Liver (tissue), 8 donors: ENCODE measurements at regions not wholly inside any gene's neighbourhood (a gene's known extent, or its start where the extent isn't known, plus 50 kb on each side); places are given as distances from the start of the nearest gene placed in this dataset.

ENCODE experiments used
- DNase-seq: peaks from one replicate; pipeline ENCODE4 v3.0.0-alpha.2; 2017; ENCODE audit warnings: low spot score
- H3K27ac ChIP-seq, 2 donors: one replicate each; pipeline ENCODE4 v1.7.0; 2013; ENCODE audit warnings: inconsistent platforms in 2 of 2, low read length in 2 of 2, control low read depth in 1 of 2, low read depth in 1 of 2, mild to moderate bottlenecking in 1 of 2
- H3K27me3 ChIP-seq, 4 donors: one replicate each; pipeline versions ENCODE4 v1.6.1 to v1.7.0; 2013; ENCODE audit warnings: low read length in 3 of 4, inconsistent platforms in 1 of 4, mild to moderate bottlenecking in 1 of 4, moderate library complexity in 1 of 4; ENCODE audit not compliant: control insufficient read depth in 4 of 4, insufficient read depth in 4 of 4
- H3K36me3 ChIP-seq, 4 donors: one replicate each; pipeline versions ENCODE4 v1.6.1 to v1.7.0; 2013; ENCODE audit warnings: low read length in 3 of 4, mild to moderate bottlenecking in 3 of 4, low read depth in 1 of 4, moderate library complexity in 1 of 4; ENCODE audit not compliant: control insufficient read depth in 4 of 4, insufficient read depth in 3 of 4
- H3K4me1 ChIP-seq, 4 donors: one replicate each; pipeline versions ENCODE4 v1.6.1 to v1.7.0; 2013; ENCODE audit warnings: low read length in 3 of 4, mild to moderate bottlenecking in 3 of 4, moderate library complexity in 1 of 4; ENCODE audit not compliant: control insufficient read depth in 4 of 4, insufficient read depth in 4 of 4
- H3K4me3 ChIP-seq, 3 donors: one replicate each; pipeline versions ENCODE4 v1.6.1 to v1.7.0; 2013; ENCODE audit warnings: low read length in 3 of 3, control low read depth in 1 of 3, low read depth in 1 of 3, mild to moderate bottlenecking in 1 of 3
- H3K9ac ChIP-seq, 2 donors: one replicate each; pipeline ENCODE4 v1.7.0; 2013; ENCODE audit warnings: low read length in 2 of 2, mild to moderate bottlenecking in 2 of 2, moderate library complexity in 2 of 2, control low read depth in 1 of 2, low read depth in 1 of 2
- H3K9me3 ChIP-seq, 4 donors: one replicate each; pipeline versions ENCODE4 v1.6.1 to v1.7.0; 2013; ENCODE audit warnings: low read length in 3 of 4; ENCODE audit not compliant: control insufficient read depth in 4 of 4
- ATF3 ChIP-seq: IDR thresholded peaks from 2 replicates; pipeline ENCODE4 v1.6.1; 2016; ENCODE audit warnings: antibody characterized with exemption
- EGR1 ChIP-seq, 2 donors: IDR thresholded peaks; 2 replicates each; pipeline ENCODE4 v1.6.1; 2016 to 2018; ENCODE audit warnings: antibody characterized with exemption in 2 of 2, low read depth in 2 of 2
- FOXA1 ChIP-seq: IDR thresholded peaks from 2 replicates; pipeline ENCODE4 v1.6.1; 2016; ENCODE audit warnings: antibody characterized with exemption
- FOXA2 ChIP-seq: IDR thresholded peaks from 2 replicates; pipeline ENCODE4 v1.6.1; 2016; ENCODE audit warnings: antibody characterized with exemption
- GABPA ChIP-seq, 2 donors: IDR thresholded peaks in 1 of 2; conservative IDR thresholded peaks in 1 of 2; 2 replicates each; pipeline ENCODE4 v1.6.1; 2016; ENCODE audit warnings: antibody characterized with exemption in 2 of 2, mild to moderate bottlenecking in 1 of 2, moderate library complexity in 1 of 2
- HNF4A ChIP-seq, 2 donors: conservative IDR thresholded peaks; 2 replicates each; pipeline ENCODE4 v1.6.1; 2016; ENCODE audit warnings: antibody characterized with exemption in 2 of 2, mild to moderate bottlenecking in 2 of 2
- HNF4G ChIP-seq: IDR thresholded peaks from 2 replicates; pipeline ENCODE4 v1.6.1; 2016; ENCODE audit warnings: antibody characterized with exemption
- JUND ChIP-seq, 2 donors: IDR thresholded peaks; 2 replicates each; pipeline ENCODE4 v1.6.1; 2016; ENCODE audit warnings: antibody characterized with exemption in 2 of 2
- NR2F2 ChIP-seq: IDR thresholded peaks from 2 replicates; pipeline ENCODE4 v1.6.1; 2016; ENCODE audit warnings: antibody characterized with exemption
- RAD21 ChIP-seq, 2 donors: IDR thresholded peaks; 2 replicates each; pipeline ENCODE4 v1.6.1; 2016; ENCODE audit warnings: antibody characterized with exemption in 2 of 2, mild to moderate bottlenecking in 2 of 2
- RXRA ChIP-seq, 2 donors: IDR thresholded peaks; 2 replicates each; pipeline ENCODE4 v1.6.1; 2017 to 2018; ENCODE audit warnings: antibody characterized with exemption in 2 of 2, mild to moderate bottlenecking in 1 of 2
- SP1 ChIP-seq: IDR thresholded peaks from 2 replicates; pipeline ENCODE4 v1.6.1; 2018; ENCODE audit warnings: antibody characterized with exemption, mild to moderate bottlenecking
- TAF1 ChIP-seq: conservative IDR thresholded peaks from 2 replicates; pipeline ENCODE4 v1.6.1; 2016; ENCODE audit warnings: antibody characterized with exemption, mild to moderate bottlenecking
- YY1 ChIP-seq: IDR thresholded peaks from 2 replicates; pipeline ENCODE4 v1.6.1; 2016; ENCODE audit warnings: antibody characterized with exemption, mild to moderate bottlenecking
- ZBTB33 ChIP-seq: IDR thresholded peaks from 2 replicates; pipeline ENCODE4 v1.6.1; 2016; ENCODE audit warnings: antibody characterized with exemption
- WGBS: extraction: QIAGEN DNeasy Blood & Tissue Kit; methylation state at CpG from one replicate; pipeline ENCODE4 v1.1.7; 2013; 5-methylcytosine and 5-hydroxymethylcytosine counted together
- TF ChIP-seq, protein P1 (sequence below): IDR thresholded peaks from 2 replicates; pipeline ENCODE4 v1.6.1; 2016; ENCODE audit warnings: antibody characterized with exemption, mild to moderate bottlenecking
- TF ChIP-seq, protein P2 (sequence below): fragments of 150-350 bp; IDR thresholded peaks from 2 replicates; pipeline ENCODE4 v1.5.1; 2017; ENCODE audit warnings: improper control_type of control experiment, low read depth, low read length; ENCODE audit not compliant: missing input control
- donor health status: healthy.
- donor health status: healthy.
- donor health status: healthy.
- donor health status: healthy.
- donor health status: healthy.

- no peak for DNase-seq
- 58% methylated on average over 2 of the region's 2 CpGs for WGBS
- Histone ChIP-seq H3K4me3 (no peak overlapping the region), H3K27ac (no peak overlapping the region), H3K4me1 (no peaks in the 10 kb centered on the region), H3K27me3 (no peaks in the 10 kb centered on the region), H3K36me3 (no peaks in the 10 kb centered on the region), H3K9ac (no peak overlapping the region), H3K9me3 (peaks cover 0 to 4% (median 1%) of the 10 kb centered on the region in 4 donors)
- no peak for TF ChIP-seq GABPA (IDR thresholded peaks at IDR 0.05 in 1 of 2, conservative IDR thresholded peaks at IDR 0.05 in 1 of 2)
- TF ChIP-seq TAF1: no peak
- TF ChIP-seq ATF3: no peak
- no peak for TF ChIP-seq SP1
- TF ChIP-seq, protein P1, sequence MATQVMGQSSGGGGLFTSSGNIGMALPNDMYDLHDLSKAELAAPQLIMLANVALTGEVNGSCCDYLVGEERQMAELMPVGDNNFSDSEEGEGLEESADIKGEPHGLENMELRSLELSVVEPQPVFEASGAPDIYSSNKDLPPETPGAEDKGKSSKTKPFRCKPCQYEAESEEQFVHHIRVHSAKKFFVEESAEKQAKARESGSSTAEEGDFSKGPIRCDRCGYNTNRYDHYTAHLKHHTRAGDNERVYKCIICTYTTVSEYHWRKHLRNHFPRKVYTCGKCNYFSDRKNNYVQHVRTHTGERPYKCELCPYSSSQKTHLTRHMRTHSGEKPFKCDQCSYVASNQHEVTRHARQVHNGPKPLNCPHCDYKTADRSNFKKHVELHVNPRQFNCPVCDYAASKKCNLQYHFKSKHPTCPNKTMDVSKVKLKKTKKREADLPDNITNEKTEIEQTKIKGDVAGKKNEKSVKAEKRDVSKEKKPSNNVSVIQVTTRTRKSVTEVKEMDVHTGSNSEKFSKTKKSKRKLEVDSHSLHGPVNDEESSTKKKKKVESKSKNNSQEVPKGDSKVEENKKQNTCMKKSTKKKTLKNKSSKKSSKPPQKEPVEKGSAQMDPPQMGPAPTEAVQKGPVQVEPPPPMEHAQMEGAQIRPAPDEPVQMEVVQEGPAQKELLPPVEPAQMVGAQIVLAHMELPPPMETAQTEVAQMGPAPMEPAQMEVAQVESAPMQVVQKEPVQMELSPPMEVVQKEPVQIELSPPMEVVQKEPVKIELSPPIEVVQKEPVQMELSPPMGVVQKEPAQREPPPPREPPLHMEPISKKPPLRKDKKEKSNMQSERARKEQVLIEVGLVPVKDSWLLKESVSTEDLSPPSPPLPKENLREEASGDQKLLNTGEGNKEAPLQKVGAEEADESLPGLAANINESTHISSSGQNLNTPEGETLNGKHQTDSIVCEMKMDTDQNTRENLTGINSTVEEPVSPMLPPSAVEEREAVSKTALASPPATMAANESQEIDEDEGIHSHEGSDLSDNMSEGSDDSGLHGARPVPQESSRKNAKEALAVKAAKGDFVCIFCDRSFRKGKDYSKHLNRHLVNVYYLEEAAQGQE: no peak
- TF ChIP-seq FOXA2: no peak
- TF ChIP-seq HNF4A (conservative IDR thresholded peaks at IDR 0.05): no peak
- TF ChIP-seq YY1: no peak
- TF ChIP-seq JUND (IDR thresholded peaks at IDR 0.05): no peak
- TF ChIP-seq NR2F2: no peak
Observed at GRCh38 chr6:88371480-88371879, 205.3 kb upstream of the CNR1 start.

- Histone ChIP-seq H3K4me1 (no peaks in the 10 kb centered on the region), H3K9me3 (peaks cover 0 to 4% (median 1%) of the 10 kb centered on the region in 4 donors), H3K4me3 (no peak overlapping the region), H3K36me3 (no peaks in the 10 kb centered on the region), H3K27ac (no peak overlapping the region), H3K27me3 (no peaks in the 10 kb centered on the region), H3K9ac (no peak overlapping the region)
- no peak for DNase-seq
- no peak for TF ChIP-seq JUND (IDR thresholded peaks at IDR 0.05)
- TF ChIP-seq YY1: no peak
- TF ChIP-seq ZBTB33: no peak
- no peak for TF ChIP-seq GABPA (IDR thresholded peaks at IDR 0.05 in 1 of 2, conservative IDR thresholded peaks at IDR 0.05 in 1 of 2)
- TF ChIP-seq TAF1: no peak
- no peak for TF ChIP-seq FOXA1
- no peak for TF ChIP-seq FOXA2
- TF ChIP-seq RXRA (IDR thresholded peaks at IDR 0.05): no peak
- TF ChIP-seq, protein P2, sequence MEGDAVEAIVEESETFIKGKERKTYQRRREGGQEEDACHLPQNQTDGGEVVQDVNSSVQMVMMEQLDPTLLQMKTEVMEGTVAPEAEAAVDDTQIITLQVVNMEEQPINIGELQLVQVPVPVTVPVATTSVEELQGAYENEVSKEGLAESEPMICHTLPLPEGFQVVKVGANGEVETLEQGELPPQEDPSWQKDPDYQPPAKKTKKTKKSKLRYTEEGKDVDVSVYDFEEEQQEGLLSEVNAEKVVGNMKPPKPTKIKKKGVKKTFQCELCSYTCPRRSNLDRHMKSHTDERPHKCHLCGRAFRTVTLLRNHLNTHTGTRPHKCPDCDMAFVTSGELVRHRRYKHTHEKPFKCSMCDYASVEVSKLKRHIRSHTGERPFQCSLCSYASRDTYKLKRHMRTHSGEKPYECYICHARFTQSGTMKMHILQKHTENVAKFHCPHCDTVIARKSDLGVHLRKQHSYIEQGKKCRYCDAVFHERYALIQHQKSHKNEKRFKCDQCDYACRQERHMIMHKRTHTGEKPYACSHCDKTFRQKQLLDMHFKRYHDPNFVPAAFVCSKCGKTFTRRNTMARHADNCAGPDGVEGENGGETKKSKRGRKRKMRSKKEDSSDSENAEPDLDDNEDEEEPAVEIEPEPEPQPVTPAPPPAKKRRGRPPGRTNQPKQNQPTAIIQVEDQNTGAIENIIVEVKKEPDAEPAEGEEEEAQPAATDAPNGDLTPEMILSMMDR: no peak
- TF ChIP-seq RAD21 (IDR thresholded peaks at IDR 0.05): no peak
- no peak for TF ChIP-seq HNF4A (conservative IDR thresholded peaks at IDR 0.05)
- TF ChIP-seq EGR1 (IDR thresholded peaks at IDR 0.05; ENCODE audit: low read depth in 2 of 2): no peak
- no peak for TF ChIP-seq HNF4G
- no peak for TF ChIP-seq NR2F2
- TF ChIP-seq, protein P1: no peak
- WGBS: 83% methylated on average over 4 of the region's 4 CpGs
Observed at GRCh38 chr6:88370127-88370710, 204.1 kb upstream of the CNR1 start.
